ENCODE measurements at regions not wholly inside any gene's neighbourhood (a gene's known extent, or its start where the extent isn't known, plus 50 kb on each side); places are given as distances from the start of the nearest gene placed in this dataset.
"Not testable (repeated sequence)": the region's sequence is repeated elsewhere in the genome, so short reads cannot be mapped to it uniquely, and the experiment has no call there.

- DNase-seq = no peak
Observed at GRCh38 chr1:30132602-30133286, 590.6 kb downstream of the MATN1 start.

- not testable (repeated sequence) for DNase-seq
Observed at GRCh38 chr1:30130566-30130965, 592.8 kb downstream of the MATN1 start.

- DNase-seq = no peak
Observed at GRCh38 chr1:30130099-30130498, 593.3 kb downstream of the MATN1 start.

DNA sequence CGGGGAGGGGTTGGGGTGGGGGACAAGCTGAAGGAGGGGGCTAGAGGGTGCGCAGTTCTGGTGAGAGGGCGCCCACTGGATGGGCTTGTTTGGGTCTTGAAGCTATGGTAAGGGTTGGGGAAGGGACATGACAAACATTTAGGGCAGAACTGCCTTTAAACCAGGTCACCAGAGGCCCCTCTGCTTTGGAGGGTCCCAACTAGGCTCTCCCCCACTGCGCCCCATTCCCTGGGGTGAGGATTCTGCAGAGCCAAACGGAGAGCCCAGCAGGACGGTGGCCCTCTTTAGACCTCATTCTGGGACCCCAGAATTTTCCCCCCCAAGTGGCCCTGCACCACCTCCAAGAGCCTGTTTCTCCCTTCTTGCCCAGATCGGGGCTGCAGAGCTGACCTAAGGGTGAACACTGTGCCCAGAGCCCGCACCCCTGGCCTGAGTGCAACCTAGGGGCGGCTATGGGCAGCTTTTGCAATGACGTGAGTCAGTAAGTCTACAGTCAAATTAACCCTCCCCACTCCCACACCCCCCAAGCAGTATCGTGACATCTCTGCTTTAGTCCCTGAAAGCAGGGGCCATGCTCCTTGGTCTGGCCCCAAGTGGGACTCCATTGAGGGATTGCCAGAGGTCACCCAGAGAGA lies 593.8 kb downstream of the MATN1 start:
- DNase-seq = no peak

DNA sequence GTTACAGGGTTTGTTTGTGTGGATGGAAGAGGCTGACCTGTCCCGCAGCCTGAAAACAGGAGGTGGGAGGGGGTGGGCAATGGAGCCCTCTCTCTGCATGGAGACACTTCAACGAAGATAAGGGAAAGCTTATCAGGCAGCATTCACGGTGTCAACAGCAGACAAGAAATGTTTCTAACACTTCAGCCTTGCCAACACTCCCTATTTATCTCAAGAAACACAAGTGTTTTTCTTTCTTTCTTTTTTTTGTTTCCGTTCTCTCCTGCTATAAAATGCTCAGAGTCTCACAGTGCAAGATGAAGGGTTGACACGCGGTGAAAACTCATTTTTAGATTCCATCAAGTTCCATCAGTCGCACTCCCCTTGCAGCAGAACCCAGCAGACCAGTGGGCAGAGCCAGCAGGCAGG lies 594.4 kb downstream of the MATN1 start:
- DNase-seq = no peak

- no peak for DNase-seq
Observed at GRCh38 chr1:30126848-30127247, 596.5 kb downstream of the MATN1 start.

DNA sequence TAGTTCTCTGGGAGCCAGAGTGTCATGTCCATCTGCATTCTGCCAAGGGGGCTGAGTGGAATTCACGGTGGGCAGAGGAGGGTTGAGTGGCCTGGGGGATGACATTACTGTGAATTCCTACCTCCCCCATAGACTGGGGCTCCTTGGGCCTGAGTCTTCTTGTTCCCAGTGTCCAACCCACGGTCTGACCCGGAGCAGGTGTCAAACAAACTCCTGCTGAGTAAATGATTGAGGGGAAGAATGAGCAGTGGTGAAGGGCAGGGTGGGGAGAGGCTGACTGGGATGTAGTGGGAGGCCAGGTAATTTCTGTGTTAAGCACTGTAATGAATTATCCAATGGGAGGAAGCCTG lies 597.6 kb downstream of the MATN1 start:
- DNase-seq = no peak

DNA sequence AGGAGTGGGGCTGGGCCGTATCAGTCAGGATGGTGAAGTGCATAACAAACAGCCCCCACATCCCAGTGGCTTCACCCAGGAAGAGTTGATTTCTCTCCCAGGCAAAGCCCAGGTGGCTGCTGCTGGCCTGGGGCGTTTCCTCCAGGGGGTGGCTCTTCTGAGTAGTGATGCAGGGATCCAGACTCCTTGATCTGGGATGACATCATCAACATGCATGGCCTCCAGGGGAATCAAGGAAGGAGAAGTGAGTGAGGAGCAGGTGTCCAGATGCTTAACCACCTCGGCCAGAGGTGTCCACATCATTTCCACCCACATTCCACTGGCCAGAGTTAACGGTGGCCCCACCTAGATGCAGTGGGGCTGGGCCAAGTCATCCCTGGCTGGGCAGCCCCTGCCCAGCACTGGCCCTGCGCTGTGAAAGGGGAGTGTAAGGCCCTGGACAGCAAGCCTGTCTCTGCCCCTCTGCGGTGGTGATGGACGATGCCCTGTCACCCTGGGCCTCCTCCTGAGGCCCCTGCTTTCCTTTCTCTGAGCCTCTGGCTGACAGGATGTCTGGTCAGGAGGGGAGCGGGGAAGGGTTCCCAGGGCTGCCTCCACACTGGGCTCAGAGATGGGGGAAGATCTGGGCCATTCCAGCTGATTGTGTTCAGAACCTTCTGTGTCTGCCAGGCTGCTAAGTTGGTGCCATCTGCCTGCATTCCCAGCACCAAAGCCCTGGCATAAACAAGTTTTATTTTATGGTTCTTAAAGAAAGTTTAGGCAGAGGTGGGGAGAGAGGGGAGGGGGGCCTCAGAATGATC lies 598.2 kb downstream of the MATN1 start:
- no peak for DNase-seq

DNA sequence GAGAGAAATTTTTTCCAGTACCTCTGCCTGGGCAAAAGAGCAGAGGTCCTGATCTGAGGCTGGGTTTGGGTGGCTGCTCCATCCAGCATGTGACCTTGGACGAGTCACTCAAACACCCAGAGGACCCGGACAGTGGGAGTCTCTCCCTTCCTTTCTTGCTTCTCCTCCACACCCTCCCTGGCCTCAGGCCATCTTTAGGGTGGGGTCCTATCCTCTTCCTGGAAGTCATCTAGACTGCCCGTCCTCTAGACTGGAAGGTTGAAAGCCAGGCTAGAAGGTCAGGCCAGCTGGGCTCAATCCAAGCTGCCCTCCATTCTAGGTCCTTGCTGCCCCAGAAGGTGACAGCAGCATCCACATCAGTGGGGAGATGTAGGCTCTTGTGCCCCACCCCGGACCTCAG lies 599.5 kb downstream of the MATN1 start:
- no peak for DNase-seq

DNA sequence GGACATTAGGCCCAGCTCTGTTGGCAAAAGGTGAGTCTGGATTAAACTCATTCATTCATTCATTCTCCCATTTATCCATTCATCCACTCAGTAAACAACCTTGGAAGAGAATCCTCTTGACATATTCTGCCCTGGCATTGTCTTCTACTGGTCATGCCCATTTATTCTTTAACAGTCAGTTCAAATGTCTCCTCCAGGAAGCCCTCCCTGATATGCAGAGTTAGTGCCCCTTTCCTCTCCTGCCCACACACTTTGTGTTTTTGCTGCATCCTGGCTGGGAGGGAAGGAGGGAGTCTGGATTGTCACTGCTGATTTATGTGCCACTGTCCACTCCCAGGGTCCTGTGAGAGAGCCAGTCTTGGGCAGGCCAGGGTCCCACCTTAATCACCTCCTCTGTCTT lies 600.3 kb downstream of the MATN1 start:
- no peak for DNase-seq

DNA sequence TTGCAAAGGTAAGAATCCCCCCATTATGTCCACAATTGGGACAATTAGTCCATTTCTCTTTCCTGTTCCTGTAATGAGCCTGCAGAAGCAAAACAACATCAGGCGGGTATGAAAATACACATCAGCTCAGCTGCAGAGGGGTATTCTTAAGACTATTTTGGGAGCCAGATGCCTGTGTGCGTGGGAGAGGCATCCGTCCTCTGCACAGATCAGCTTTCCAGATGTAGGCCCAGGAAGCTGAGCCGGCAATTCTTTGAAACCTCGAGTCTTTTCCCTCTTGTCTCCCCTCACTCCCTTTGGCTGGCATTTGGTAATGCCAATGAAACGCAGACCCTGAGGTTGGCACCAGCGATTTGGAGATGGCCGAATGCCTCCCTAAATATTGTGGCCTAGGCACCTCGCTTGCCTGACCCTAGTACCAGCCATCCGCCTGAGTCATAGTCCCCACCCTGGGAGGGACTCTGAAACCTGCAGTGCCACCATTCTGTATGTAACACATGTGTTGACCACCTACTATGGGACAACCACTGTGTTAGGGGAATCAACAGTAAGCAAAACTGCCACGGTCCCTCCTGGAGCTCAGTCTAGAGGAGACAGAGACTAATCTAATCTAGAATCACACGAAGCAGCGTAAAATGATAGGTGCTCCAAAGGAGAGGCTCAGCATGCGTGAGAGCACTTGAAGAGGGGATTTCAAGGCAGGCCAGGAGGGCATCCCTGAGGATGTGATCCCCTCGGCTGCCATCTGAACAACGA lies 603.0 kb downstream of the MATN1 start:
- no peak for DNase-seq

GRCh38 chr1:30117685-30118084 lies 605.7 kb downstream of the MATN1 start:
- DNase-seq = no peak

GRCh38 chr1:30111431-30111830 lies 612.0 kb downstream of the MATN1 start:
- peak; percentile 48 for DNase-seq

- no peak for DNase-seq
Observed at GRCh38 chr1:30110846-30111245, 612.5 kb downstream of the MATN1 start.

DNA sequence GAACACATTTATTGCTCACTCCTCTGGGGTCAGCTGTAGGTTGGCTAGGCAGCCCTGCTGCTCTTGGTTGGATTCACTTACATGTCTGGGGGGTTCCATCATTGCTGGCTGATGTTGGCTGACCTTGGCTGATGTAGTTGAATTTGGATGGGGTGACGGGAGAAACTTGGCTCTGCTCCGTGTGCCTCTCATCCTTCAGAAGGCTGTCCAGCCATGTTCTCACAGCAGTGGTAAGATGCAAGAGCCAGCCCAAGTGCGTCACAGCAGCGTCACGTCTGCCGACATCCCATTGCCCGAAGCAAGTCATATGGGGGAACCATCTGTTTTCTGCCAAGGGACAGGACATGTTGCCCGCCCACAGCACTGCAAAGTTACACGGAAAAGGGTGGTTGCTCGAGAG lies 613.5 kb downstream of the MATN1 start:
- DNase-seq = no peak

- DNase-seq = no peak
Observed at GRCh38 chr1:30108186-30108585, 615.2 kb downstream of the MATN1 start.

- peak; percentile 20 for DNase-seq
Observed at GRCh38 chr1:30106125-30106524, 617.3 kb downstream of the MATN1 start.

DNA sequence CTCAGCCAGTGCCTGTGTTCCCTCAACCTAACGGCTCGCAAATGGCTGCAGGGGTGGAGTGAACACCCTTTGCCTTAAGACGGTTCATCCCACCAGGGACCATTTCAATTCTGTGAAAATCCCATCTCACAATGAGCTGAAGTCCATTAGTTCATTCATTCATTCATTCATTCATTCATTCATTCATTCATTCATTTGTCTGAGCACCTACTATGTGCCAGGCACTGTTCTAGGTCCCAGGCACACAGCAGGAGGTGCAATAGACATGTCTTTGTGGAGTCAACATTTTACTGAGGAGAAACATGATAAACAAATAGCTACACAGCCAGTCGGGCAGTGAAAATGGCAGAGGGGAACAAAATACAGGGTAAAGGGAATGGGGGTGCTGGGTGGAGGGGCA lies 618.8 kb downstream of the MATN1 start:
- DNase-seq = no peak

DNA sequence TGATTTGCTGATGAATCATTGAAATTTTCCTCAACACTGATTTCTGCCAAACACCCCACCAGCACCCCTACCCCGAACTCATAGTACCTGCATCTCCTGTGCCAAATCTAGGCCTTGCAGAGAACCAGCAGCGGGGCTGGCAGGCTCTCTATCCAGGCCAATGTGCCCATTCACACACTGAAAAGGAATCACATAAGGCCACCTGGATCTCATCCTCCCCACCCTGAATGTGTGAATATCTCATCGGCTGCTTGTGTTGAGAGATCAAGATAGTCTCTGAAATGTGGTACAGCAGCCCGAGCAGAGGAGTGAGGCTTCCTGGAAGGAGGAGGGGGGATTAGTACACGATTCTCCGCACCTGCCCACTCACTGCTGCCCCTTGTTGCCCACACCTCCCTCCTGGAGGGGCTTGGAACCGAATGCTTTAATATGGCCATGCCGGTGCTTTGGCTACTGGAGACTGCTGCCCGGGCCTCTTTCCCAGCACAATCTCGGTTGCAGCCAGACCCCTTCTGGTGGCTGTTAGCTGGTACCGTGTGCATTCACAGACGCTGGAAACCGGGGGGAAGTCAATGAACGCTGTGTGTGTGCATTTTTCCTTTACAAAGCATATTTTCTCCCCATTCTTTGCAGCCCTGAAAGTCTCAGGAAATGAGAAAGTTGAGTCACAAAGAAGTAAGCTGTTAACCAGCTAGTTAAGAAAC lies 619.5 kb downstream of the MATN1 start:
- DNase-seq = no peak

GRCh38 chr1:30102605-30103004 lies 620.8 kb downstream of the MATN1 start:
- DNase-seq = no peak

DNA sequence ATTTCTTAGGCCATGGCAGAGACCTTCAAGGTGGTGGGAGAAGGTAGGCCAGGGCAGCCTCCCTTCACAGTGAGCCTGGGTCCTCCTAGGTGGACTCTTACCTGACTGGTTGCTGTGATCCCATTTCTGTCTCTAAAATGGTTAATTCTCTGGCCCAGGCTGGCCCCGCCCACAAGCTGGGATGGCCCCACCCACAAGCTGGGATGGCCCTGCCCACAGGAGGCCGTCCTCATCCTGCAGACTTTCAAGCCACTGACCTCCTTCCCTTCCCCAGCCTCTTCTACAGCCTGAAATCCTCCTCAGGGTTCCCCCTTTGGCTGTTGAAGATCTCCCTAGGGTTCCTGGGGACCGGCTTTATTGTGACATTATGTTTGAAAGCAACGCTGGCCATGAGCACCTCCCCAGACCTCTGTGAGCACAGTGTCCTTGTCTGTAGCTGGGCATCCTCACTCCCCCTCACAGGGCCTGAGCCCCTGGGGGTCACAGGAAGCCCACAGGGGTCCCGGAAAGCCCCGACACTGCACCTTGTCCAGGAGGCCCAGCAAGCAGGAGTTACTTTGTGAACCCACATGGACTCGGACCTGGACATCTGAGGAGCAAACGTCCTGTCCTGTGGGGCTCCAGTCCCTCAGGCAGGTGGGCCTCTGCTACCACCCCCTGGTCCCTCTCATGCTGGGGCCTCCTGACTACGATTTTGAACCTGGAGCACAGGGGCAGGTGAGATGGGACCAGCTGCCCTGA lies 621.7 kb downstream of the MATN1 start:
- DNase-seq = no peak

- no peak for DNase-seq
Observed at GRCh38 chr1:30101016-30101415, 622.4 kb downstream of the MATN1 start.
